Natural killer cell (primary cell): ENCODE measurements at regions not wholly inside any gene's neighbourhood (a gene's known extent, or its start where the extent isn't known, plus 50 kb on each side); places are given as distances from the start of the nearest gene placed in this dataset.

Experiments used
- ATAC-seq, 3 donors: fragments of 150-1000 bp in 2 of 3; fragments of 200-7000 bp in 1 of 3; cut with Tn5 transposase; 1 replicate in 1 of 3; 2 replicates in 2 of 3; pipeline ENCODE4 v1.10.0; 2021; ENCODE audit warnings: mild to moderate bottlenecking in 2 of 3, moderate library complexity in 2 of 3
- DNase-seq, 2 donors: peaks; one replicate each; pipeline versions ENCODE4 v3.0.0 to v3.0.0-alpha.2; 2013 to 2021; ENCODE audit warnings: mixed read lengths in 1 of 2
- H3K27ac ChIP-seq: one replicate; pipeline ENCODE4 v1.5.1; 2013; ENCODE audit warnings: mild to moderate bottlenecking, low read length
- H3K27me3 ChIP-seq: one replicate; pipeline ENCODE4 v1.6.1; 2013; ENCODE audit warnings: low read length; ENCODE audit not compliant: control insufficient read depth, insufficient read depth
- H3K36me3 ChIP-seq: one replicate; pipeline ENCODE4 v1.6.1; 2013; ENCODE audit warnings: low read length; ENCODE audit not compliant: control insufficient read depth, insufficient read depth
- H3K4me1 ChIP-seq: one replicate; pipeline ENCODE4 v1.6.1; 2013; ENCODE audit warnings: low read length; ENCODE audit not compliant: control insufficient read depth, insufficient read depth
- H3K4me3 ChIP-seq: one replicate; pipeline ENCODE4 v1.5.1; 2013; ENCODE audit warnings: low read length
- H3K9me3 ChIP-seq: one replicate; pipeline ENCODE4 v1.6.1; 2013; ENCODE audit warnings: low read length; ENCODE audit not compliant: control insufficient read depth, insufficient read depth
- H3K27ac Mint-ChIP-seq, 2 donors: one replicate each; pipeline ENCODE4 v1.8.0; 2022; ENCODE audit warnings: mild to moderate bottlenecking in 2 of 2, mixed read lengths in 2 of 2, moderate library complexity in 1 of 2
- H3K27me3 Mint-ChIP-seq, 2 donors: one replicate each; pipeline ENCODE4 v1.8.0; 2022; ENCODE audit warnings: low read depth in 2 of 2, mixed read lengths in 2 of 2
- H3K36me3 Mint-ChIP-seq: one replicate; pipeline ENCODE4 v1.8.0; 2022; ENCODE audit warnings: mixed read lengths
- H3K4me1 Mint-ChIP-seq, 2 donors: one replicate each; pipeline ENCODE4 v1.8.0; 2022; ENCODE audit warnings: mixed read lengths in 2 of 2
- H3K4me3 Mint-ChIP-seq: one replicate; pipeline ENCODE4 v1.8.0; 2022; ENCODE audit warnings: mild to moderate bottlenecking, moderate library complexity, mixed read lengths
- H3K9me3 Mint-ChIP-seq, 2 donors: one replicate each; pipeline ENCODE4 v1.8.0; 2022; ENCODE audit warnings: mixed read lengths in 2 of 2
- WGBS: methylation state at CpG from one replicate; pipeline ENCODE4 v1.1.7; 2013; ENCODE audit warnings: missing lambda C conversion rate; ENCODE audit not compliant: insufficient coverage; 5-methylcytosine and 5-hydroxymethylcytosine counted together
- intact Hi-C: fragments of 100-400 bp; cut with micrococcal nuclease; formaldehyde crosslinking; loops from one replicate; pipeline ENCODE4 v1.14.2; 2022
- TF ChIP-seq, protein P1 (sequence below): fragments of 200-600 bp; IDR thresholded peaks from one replicate; pipeline ENCODE4 v1.8.0; 2022; ENCODE audit warnings: antibody characterized with exemption

DNA sequence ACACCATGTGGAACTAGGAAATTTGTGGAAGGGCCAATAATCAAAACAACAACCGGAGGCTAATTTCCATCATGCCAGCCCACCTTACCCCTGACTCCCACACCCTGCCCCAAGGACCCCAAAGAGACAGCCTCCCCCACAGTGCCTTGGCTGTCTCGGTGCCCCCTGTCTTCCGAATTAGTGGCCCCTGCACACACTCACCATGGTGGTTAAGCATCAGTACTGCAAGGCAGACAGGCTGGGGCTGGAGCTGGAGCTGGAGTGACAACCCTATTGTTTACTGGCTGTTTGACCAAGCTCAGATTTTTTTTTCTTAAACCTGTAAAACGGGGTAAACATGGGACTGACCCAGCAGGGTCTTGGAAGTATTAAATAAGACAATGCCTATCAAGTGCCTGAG lies 238.0 kb downstream of the TFAP2C start:
- H3K36me3 ChIP-seq = no peaks in the 10 kb centered on the region
- H3K27ac Mint-ChIP-seq = no peak overlapping the region
- H3K4me3 ChIP-seq = no peak overlapping the region
- ATAC-seq (no peak), DNase-seq (no peak)
- no peaks in the 10 kb centered on the region for H3K4me1 Mint-ChIP-seq
- TF ChIP-seq, protein P1, sequence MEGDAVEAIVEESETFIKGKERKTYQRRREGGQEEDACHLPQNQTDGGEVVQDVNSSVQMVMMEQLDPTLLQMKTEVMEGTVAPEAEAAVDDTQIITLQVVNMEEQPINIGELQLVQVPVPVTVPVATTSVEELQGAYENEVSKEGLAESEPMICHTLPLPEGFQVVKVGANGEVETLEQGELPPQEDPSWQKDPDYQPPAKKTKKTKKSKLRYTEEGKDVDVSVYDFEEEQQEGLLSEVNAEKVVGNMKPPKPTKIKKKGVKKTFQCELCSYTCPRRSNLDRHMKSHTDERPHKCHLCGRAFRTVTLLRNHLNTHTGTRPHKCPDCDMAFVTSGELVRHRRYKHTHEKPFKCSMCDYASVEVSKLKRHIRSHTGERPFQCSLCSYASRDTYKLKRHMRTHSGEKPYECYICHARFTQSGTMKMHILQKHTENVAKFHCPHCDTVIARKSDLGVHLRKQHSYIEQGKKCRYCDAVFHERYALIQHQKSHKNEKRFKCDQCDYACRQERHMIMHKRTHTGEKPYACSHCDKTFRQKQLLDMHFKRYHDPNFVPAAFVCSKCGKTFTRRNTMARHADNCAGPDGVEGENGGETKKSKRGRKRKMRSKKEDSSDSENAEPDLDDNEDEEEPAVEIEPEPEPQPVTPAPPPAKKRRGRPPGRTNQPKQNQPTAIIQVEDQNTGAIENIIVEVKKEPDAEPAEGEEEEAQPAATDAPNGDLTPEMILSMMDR = no peak
- no peaks in the 10 kb centered on the region for H3K27me3 ChIP-seq
- no peaks in the 10 kb centered on the region for H3K9me3 ChIP-seq
- peaks cover 17 to 32% of the 10 kb centered on the region in 2 donors for H3K27me3 Mint-ChIP-seq
- WGBS = 77% methylated on average over 4 of the region's 4 CpGs
- H3K27ac ChIP-seq = no peak overlapping the region
- intact Hi-C loops = no loop called here
- H3K4me1 ChIP-seq = no peaks in the 10 kb centered on the region
- no peaks in the 10 kb centered on the region for H3K9me3 Mint-ChIP-seq
- no peaks in the 10 kb centered on the region for H3K36me3 Mint-ChIP-seq
- H3K4me3 Mint-ChIP-seq = no peak overlapping the region

DNA sequence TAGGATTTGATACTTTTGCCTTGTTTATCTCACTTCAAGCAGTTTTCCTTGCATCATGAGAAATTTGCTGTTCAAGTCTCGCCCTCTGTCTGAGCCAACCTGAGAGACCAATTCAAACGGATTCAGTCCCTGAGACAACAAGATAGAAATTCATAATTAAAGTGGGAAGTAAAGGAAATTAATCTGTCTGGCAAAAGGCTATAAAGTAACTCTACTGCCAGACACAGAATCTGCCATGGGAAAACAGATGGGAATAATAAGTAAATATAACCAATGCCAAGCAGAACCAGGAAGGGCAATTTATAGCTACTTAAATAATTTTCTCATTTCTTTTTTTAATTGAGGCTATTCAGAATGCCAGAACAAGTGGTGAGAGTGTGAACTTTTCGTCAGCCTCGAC lies 239.6 kb downstream of the TFAP2C start:
- WGBS = 78% methylated on average over 4 of the region's 4 CpGs
- no peaks in the 10 kb centered on the region for H3K4me1 Mint-ChIP-seq
- Histone ChIP-seq H3K27me3 (no peaks in the 10 kb centered on the region), H3K9me3 (no peaks in the 10 kb centered on the region), H3K36me3 (no peaks in the 10 kb centered on the region), H3K4me1 (no peaks in the 10 kb centered on the region), H3K27ac (no peak overlapping the region), H3K4me3 (no peak overlapping the region)
- ATAC-seq (no peak), DNase-seq (no peak)
- H3K4me3 Mint-ChIP-seq = no peak overlapping the region
- intact Hi-C loops = no loop called here
- no peak overlapping the region for H3K27ac Mint-ChIP-seq
- H3K9me3 Mint-ChIP-seq = no peaks in the 10 kb centered on the region
- peaks cover 8 to 15% of the 10 kb centered on the region in 2 donors for H3K27me3 Mint-ChIP-seq
- H3K36me3 Mint-ChIP-seq = no peaks in the 10 kb centered on the region
- TF ChIP-seq, protein P1 = no peak

DNA sequence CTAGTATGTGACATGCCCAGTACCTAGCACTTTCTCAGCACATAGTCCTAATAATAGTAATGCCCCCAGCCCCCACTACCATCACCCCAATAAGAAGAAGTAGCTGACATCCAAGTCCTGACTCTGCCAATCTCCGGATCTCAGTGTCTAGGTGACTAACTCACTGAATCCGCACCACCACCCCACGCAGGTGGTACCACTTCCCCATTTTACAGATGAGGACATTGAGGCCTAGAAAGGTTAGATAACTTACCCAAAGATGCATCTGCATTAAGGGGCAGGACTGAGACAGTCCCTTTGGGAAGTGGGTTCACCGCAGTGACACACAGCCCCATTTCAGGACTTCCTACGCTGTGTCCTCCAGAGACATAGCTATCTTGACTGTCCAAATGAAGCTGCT lies 241.2 kb downstream of the TFAP2C start:
- Histone ChIP-seq H3K4me3 (no peak overlapping the region), H3K36me3 (no peaks in the 10 kb centered on the region), H3K27me3 (no peaks in the 10 kb centered on the region), H3K9me3 (no peaks in the 10 kb centered on the region), H3K4me1 (no peaks in the 10 kb centered on the region), H3K27ac (no peak overlapping the region)
- no peaks in the 10 kb centered on the region for H3K9me3 Mint-ChIP-seq
- intact Hi-C loops = no loop called here
- H3K4me3 Mint-ChIP-seq = no peak overlapping the region
- H3K36me3 Mint-ChIP-seq = no peaks in the 10 kb centered on the region
- TF ChIP-seq, protein P1 = no peak
- H3K27ac Mint-ChIP-seq = no peak overlapping the region
- WGBS = 91% methylated on average over 5 of the region's 5 CpGs
- peaks cover 0 to 7% of the 10 kb centered on the region in 2 donors for H3K27me3 Mint-ChIP-seq
- DNase-seq = no peak
- no peak for ATAC-seq
- no peaks in the 10 kb centered on the region for H3K4me1 Mint-ChIP-seq

DNA sequence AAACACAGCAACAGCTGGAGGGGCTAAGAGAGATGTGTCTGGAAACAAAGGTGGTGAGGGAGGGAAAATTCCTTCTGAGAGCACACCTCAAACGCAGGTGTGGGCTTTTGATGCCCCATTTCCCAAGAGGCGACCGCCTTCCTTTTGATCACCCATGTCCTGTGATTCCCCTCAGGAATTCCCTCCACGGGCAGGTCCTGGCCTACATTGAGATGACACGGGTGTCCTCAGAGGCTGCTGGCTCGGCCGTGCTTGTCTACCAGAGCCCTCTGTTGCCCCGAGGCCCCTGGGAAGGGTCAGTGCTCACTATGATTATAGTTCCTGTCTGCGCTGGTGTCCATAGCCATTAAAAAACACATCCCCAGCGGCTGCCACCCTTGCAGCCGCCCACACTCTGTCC lies 242.6 kb downstream of the TFAP2C start:
- Mint-ChIP-seq H3K27me3 (peaks cover 0 to 7% of the 10 kb centered on the region in 2 donors), H3K4me3 (no peak overlapping the region), H3K27ac (no peak overlapping the region), H3K36me3 (no peaks in the 10 kb centered on the region), H3K4me1 (no peaks in the 10 kb centered on the region), H3K9me3 (no peaks in the 10 kb centered on the region)
- WGBS = 80% methylated on average over 11 of the region's 11 CpGs
- Histone ChIP-seq H3K27me3 (no peaks in the 10 kb centered on the region), H3K4me1 (no peaks in the 10 kb centered on the region), H3K27ac (no peak overlapping the region), H3K4me3 (no peak overlapping the region), H3K36me3 (no peaks in the 10 kb centered on the region), H3K9me3 (no peaks in the 10 kb centered on the region)
- DNase-seq (no peak), ATAC-seq (no peak)
- TF ChIP-seq, protein P1 = no peak
- intact Hi-C loops = no loop called here
